NOMO-1 treated with dmso at 0.1 percent for 144 hours (cell line): ENCODE measurements at regions not wholly inside any gene's neighbourhood (a gene's known extent, or its start where the extent isn't known, plus 50 kb on each side); places are given as distances from the start of the nearest gene placed in this dataset.

Experiments
- DNase-seq: peaks from one replicate; lab custom pipeline; 2025; ENCODE audit not compliant: unreplicated experiment; lab: John Stamatoyannopoulos, UW

DNA sequence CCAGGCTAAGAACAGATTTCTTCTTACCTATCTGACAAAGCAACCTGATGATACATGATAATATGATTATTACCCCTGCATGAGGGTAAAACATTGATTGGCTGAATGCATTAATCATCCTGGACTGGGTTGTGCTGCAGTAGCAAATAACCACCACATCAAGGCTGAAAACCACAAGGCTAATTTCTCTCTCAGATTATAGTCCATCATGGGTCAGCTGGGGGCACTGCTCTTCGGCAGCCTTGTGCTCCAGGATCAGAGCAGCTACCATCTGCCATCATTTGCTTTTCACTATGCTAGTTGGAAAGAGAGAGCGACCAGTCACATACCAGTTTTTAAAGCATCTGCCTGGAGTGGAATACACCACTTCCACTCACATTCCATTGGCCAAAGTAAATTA, 383.5 kb downstream of the RASEF start:
- no peak for DNase-seq

DNA sequence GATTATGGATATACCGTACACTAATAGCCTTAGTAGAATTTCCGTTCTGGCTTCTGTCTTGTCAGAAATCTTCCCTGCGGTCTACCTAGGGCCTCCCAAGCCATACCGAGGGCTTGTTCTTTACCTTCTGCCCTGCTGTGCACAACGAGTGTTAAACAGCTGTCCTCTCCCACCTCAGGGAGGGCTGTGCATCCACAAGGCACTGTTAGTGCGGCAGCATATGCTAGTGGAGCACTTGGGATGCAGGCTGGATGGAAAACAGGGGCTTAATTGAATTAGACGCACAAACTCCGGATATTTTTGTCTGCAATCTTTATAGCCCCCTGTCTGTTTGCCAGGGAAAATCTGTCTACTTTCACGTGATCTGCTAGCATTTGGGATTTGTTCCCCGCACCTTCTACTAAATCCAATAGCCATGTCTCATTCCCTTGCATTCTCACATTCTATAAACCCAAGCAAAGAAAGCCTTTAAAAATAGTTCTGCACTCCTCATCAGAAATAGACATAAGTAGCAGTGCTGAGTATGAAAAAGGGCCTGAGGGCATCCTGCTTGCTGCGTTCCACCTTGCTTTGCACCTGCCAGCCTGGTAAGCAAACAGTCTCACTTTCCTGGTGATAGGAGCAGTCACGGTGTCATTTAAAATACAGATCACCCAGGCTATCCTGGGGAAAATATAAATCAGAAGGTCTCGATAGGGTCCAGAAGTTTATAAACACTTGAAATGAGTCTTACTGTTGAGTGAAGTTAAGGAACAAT, 382.6 kb downstream of the RASEF start:
- DNase-seq = no peak

DNA sequence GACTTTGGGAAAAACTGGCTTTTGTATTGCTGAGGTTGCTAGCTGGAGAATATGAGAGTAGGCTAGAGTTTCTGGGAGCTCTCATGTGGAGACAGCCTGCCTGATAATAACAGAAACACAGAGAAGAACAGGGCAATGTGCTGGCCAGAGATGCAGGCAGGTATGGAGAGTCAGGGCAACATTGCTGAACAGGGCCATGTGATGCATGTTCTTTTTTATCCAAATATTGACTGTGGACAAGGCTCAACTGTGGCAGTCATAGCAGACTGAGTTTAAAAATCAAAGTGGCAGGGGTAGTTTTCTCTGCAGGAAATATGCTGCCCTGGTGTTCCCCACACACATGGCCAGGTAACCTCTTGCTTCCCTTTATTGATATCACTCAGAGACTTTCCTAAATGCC, 381.1 kb downstream of the RASEF start:
- no peak for DNase-seq

DNA sequence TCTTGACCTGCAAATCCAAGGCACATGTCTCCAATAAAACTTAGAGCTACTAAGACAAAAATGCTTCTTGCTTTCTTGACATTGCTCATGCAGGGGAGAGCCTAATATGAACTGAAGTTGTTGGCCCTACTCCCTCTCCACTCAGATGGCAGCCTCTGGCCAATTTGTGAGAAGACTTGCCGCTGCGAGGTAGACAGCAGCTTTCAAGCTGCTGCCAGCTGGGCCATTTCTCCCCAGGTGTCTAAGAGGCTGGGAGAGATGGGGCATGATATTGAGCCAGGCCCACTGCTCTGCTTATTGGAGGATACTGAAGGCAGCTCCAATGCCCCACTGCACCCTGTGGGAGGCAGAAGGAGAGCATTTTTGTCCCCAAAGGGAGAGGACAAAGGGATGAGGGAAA, 380.5 kb downstream of the RASEF start:
- DNase-seq = no peak

DNA sequence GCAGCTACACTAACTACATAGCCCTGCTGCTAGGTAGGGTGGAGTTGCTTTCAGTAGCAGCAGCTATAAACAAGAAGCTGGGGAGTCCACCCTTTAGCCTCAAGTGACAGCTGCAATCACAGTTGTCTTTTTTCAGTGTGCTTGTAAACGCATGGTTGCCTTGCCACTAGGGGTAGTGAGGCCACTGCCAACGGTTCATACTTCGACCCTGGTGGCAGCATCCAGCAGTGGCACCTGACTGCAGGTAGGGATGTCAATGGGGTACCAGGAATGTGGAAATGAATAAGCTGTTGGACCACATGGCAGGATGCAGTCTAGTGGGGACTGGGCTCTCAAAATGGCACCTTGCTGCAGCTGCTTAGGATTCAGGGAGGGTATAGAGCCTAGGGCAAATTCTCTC, 367.2 kb downstream of the RASEF start:
- DNase-seq = no peak

DNA sequence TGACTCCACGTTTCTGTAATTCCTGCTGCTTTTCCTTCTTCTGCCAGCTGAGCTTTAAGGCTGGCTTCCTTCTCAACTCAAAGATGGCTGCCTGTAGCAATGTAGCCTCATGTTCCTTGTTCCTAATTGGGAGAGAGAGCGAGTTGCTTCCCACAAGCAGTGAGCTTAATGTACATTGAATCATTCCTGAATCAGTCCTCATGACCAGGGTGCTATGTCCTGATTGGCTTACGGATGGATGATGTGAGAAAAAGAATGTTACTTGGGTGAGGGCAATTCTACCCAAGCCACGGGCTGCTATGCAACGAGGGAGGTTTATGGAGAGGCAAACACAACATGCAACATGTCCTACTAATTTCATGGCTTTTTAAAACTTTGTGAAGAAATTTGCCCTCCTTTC, 356.2 kb downstream of the RASEF start:
- DNase-seq = no peak

DNA sequence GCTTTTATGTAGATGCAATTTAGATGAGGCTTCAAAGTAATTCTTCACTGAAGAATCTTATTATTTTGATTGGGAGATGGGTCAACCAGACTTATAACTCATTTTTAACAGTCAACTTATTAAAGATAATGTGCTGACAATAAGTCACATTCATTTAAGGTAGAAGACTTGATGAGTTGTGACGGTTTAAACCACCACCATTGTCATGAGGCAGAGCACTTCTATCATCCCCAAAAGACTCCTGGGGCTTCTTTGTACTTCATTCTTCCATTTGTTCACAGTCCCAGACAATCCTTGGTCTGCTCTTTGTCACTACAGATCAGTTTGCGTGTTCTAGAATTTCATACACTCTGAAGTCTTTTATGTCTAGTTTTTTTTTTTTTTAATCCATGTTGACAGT, 346.1 kb downstream of the RASEF start:
- no peak for DNase-seq

DNA sequence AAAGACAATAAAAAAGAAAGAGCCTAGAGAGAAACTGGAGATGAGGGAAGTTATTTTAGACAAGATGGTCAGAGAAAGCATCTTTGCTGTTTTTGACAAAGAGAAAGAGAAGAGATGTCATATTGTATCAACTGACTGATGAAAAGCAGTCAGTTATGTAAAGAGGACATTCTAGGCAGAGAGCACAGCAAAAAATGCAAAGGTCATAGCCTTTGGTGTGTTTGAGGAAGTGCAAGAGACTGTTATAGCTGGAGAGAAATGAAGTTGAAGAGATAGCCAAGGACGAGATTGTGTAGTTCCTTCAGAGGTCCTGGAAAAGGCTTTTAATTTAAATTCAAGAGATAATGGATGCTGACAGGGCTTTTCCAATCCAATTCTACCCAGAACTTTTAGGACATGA, 342.4 kb downstream of the RASEF start:
- no peak for DNase-seq

DNA sequence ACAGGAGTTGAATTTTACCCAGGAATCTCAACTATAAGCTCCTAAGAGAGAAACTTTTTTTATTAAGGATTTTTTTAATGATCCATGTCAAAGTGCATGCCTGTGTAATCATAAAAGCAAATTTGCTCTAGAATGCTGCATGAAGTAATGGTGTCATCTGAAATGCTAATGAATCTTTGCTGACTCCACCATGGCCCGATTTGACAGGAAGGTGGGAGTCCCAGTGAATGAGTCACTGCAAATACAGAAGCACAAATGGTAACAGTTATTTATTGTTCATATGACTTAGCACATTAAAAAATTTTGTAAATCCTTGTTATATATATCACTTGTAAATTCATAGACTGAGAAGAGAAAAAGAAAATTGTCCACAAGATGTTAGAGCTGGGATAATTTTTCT, 341.3 kb downstream of the RASEF start:
- DNase-seq = no peak

DNA sequence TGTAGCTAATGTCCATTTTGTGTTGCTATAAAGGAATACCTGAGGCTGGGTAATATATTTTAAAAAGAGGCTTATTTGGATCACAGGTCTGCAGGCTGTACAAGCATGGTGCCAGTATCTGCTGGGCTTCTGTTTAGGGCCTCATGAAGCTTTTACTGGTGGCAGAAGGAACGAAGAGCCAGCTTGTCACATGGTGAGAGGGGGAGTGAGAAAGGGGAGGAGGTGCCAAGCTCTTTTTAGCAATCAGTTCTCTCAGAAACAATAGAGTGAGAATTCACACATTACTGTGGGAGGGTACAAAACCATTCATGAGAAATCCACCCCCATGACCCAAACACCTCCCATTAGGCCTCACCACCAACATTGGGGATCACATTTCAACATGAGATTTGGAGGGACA, 340.9 kb downstream of the RASEF start:
- DNase-seq = no peak

DNA sequence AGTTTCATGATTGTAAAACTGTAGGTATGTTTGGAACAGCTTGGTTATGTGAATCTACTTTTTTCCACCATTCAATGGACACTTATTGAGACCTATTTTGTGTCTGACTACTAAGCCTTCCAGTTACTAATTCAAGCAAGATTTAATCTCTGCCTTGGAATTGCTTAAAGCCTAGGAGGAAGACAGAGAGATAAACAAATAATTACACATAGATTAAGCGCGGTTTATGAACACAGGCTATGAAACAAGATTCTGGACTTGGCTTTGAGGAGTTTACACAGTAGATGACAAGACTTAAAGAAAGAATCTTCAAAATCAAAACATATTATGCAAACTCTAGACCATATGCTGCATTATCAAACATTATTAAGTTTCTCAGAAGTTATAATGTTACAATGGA, 340.4 kb downstream of the RASEF start:
- DNase-seq = no peak

DNA sequence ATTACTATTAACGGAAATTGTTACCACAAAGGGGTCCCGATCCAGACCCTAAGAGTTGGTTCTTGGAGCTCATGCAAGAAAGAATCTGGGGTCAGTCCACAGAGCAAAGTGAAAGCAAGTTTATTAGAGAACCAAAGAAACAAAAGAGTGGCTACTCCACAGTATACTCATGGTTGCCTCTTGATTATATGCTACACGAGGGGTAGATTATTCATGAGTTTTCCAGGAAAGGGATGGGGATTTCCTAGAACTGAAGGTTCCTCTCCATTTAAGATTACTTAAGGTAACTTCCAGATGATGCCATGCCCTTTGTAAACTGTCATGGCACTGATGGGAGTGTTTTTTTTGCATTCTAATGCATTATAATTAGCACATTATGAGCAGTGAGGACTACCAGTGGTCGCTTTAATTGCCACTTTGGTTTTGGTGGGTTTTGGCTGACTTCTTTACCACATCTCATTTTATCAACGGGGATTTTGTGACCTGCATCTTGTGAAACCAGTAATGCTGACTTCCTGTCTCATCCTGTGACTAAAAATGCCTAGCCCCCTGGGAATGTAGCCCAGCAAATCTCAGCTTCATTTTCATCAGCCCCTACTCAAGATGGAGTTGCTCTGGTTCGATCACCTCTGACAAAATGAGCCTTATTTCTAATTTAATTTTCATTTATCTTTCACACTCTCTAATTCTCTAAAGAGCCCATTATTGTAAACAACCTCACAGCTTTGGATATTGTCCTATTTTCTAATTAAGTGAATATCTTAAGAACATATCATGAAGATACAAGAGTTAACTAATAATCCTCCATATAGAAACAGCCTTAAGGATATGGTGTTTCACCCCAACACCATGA, 336.3 kb downstream of the RASEF start:
- DNase-seq = no peak

DNA sequence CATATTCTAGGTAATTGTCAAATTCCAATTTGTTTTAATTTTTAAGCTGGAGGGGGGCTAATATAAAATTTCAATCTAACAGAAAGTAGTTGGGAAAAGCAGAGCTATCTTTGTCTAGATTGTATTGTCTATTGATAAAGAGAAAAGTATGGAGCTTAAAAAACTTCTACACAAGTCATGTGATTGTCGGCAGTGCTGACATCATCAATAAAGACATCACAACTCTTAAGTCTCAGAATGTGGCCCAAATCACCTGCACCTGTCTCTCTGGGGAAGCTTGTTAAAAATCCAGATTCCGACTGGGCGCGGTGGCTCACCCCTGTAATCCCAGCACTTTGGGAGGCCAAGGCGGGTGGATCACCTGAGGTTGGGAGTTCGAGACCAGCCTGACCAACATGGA, 333.8 kb downstream of the RASEF start:
- DNase-seq = no peak

DNA sequence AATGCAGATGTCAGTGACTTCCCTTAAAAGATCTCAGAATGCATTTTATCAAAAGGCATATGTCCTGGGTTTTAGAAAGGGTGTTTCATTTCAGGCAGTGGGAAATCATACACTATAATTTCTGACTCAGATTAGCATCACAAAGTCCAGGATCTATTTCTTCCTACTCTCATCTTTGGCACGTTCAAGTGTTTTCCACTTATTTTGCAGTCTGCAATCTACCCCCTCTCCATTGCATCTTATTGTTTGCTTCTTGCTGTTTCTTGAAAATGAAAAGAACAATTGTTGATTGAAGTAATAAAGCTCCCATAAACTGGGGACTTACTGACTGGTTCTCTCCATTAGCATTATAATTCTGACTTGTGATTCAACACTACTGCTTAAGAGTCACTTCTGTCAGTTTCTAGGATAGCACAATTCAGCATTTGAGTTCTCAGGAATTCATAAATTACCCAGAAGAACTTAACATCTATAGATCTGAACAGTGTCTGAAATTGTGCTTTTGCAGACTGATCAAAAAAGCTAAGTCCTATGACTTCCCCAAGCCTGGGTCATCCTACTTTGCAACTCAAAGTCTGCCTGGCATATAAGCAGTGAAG, 332.9 kb downstream of the RASEF start:
- DNase-seq = no peak

DNA sequence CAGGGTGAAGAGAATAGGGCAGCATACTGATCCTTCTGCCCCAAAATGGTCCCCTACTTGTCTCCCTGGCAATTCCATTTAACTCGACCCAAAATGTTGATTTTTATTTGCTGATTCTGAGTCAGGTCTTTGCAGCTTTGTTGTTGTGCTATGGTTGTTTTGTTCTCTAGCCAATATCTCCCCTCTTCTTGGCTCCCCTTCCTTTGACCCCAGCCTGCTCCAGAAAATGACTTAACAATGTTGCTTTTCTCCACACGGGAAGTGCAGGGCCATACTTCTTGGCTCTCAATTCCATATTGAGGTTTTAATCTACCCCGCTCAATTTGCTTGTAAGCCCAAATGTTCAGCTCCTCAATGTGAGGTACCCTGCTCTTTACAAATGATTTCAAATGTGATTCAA, 330.0 kb downstream of the RASEF start:
- no peak for DNase-seq

DNA sequence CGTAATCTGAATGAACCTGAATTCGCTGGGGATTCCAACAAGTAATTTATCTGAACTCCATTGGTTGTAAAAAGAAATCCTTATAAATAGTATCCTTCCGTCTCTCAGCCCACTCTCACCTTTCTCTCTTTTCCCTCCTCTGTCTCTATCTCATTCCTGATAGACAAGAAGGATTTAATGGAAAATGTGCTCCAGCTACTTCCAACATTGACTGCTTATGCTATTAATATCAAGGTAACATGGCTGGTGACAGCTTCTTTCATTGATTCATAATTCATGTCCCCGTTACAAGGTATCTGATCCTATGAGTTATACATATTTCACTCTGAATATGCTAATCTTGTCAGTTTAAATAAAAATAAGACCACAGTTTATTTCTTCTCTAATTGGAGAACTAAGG, 326.8 kb downstream of the RASEF start:
- DNase-seq = no peak

DNA sequence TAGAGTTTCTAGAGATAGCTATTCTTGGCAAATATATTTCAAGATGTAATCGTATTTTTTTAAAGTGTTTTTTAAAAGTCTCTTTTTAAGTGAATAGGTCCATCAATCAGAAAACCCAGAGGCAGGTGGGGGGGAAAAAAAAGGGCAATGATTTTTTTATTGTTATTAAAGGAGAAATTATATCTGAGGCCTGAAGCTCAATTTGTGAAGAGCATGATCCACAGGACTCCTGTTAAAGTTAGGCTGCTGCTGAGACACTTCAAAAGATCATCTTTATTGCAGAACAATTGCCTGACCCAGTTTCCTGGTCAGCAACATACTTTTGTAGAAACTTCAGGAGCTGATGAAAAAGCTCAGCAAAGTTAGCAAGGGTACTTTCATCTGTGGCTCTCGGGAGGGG, 326.2 kb downstream of the RASEF start:
- no peak for DNase-seq

DNA sequence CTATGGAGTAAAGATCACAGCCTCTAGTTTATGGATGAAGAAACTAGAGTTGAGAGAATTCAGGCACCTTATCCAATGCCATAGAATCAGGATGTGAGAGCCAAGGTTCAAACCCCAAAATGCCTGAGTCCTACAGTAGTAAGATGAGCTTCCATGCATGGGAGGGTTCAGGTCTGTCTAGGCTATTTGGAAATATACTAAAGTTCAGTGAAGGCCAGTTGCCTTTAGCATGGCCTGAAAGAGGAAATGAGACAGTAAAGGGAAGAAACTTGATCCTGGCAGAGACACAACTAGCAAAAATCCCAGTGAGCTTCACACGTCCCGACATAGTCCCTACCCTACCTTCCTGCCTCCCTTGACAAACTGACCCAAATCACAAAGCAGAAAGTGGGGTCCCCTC, 317.0 kb downstream of the RASEF start:
- no peak for DNase-seq

DNA sequence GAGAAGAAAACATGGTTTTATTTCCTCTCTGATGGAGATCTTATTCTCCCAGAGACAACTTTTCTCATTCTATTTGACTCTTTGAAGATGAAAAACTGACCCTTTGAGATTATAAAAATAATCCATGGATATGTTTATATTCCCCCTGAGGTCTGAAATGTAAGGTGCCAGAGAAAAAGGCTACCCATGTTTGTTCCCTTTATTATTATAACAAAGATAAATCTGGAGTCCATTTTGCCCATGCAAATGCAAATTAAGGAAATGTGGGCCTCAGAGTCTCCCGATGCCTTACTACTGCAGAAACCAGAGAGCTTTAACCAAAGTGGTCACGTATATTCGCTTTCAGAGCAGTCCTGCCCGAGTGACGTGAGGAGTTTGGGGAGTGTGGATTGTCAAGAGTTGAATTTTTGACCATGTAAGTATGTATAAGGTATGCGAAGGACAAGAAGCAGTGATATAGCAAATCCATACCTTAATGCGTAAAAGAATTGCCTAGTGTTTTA, 312.5 kb downstream of the RASEF start:
- no peak for DNase-seq

DNA sequence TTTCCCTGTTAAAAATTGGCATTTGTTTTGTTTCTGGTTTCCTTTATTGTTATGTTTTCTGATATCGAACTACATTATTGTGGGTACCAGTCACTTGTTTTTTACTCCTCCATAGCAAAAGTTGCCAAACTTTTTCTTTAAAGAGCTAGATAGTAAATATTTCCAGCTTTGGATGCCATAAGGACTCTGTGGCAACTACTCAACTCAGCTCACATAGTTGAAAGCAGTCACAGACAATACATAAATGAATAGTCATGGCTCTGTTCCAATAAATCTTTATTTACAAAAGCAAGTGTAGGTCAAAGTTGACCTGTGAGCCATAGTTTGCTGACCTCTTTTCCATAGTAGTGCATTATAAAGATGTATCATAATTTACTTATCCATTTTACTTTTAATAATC, 305.0 kb downstream of the RASEF start:
- DNase-seq = no peak

DNA sequence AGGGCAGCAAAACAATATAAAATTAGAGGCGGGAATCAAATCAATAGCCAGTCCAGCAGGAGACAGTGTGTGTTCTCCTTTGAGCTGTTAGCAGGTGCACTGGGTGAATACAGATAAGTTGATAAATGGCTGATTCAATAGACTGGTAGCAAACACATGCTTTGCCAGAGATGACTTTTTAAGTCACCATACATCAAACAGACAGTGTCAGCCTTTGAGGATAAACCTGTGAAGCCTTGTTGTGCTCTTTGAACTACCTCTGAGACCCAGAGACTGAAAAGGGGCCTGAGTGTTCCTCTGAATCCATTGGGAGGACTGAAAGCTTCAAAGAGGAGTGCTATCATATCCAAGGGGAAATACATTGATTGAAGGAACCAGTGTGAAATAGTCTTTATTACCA, 301.9 kb downstream of the RASEF start:
- no peak for DNase-seq

DNA sequence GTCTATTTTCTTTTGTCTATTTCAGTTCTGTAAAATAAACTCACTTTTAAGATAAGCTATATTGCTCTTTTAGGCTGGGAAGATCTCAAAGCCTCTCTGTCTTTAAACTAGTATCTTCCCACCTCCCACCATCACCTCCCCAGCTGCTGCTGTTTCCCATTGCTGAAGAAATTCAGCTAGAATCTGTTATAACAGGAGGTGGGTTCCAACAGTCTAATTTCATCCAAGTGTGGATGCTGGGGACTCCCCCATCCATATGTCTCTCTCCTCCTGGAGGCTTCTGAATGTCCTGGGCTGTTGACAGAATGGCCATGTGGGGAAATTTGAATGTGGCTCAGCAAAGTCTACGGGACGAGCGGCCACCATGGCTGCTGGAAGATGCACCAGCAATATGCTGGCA, 301.0 kb downstream of the RASEF start:
- no peak for DNase-seq
